ENCODE measurements at regions not wholly inside any gene's neighbourhood (a gene's known extent, or its start where the extent isn't known, plus 50 kb on each side); places are given as distances from the start of the nearest gene placed in this dataset.
A peak's percentile ranks its signal among the peaks of the same experiment; 100 is the strongest.
"Not testable (repeated sequence)": the region's sequence is repeated elsewhere in the genome, so short reads cannot be mapped to it uniquely, and the experiment has no call there.

GRCh38 chr13:31522396-31522795, 216.9 kb upstream of the RXFP2 start:
- no peak for DNase-seq

- DNase-seq, result no peak
Measured at GRCh38 chr13:31528176-31528575, 211.2 kb upstream of the RXFP2 start.

GRCh38 chr13:31528758-31529157, 210.6 kb upstream of the RXFP2 start:
- DNase-seq, result no peak

- no peak for DNase-seq
Measured at GRCh38 chr13:31530922-31531321, 208.4 kb upstream of the RXFP2 start.

- DNase-seq, result no peak
Measured at GRCh38 chr13:31537052-31537451, 202.3 kb upstream of the RXFP2 start.

GRCh38 chr13:31538067-31539042, 201.0 kb upstream of the RXFP2 start:
- DNase-seq, result peak; percentile 47

GRCh38 chr13:31540281-31540680, 199.0 kb upstream of the RXFP2 start:
- no peak for DNase-seq

- no peak for DNase-seq
Measured at GRCh38 chr13:31543190-31543589, 196.1 kb upstream of the RXFP2 start.

- no peak for DNase-seq
Measured at GRCh38 chr13:31545616-31546015, 193.7 kb upstream of the RXFP2 start.

- peak; percentile 45 for DNase-seq
Measured at GRCh38 chr13:31556376-31556775, 182.9 kb upstream of the RXFP2 start.

- DNase-seq, result not testable (repeated sequence)
Measured at GRCh38 chr13:31584221-31584620, 155.1 kb upstream of the RXFP2 start.

- no peak for DNase-seq
Measured at GRCh38 chr13:31587698-31588266, 151.5 kb upstream of the RXFP2 start.

GRCh38 chr13:31588316-31588715, 151.0 kb upstream of the RXFP2 start:
- no peak for DNase-seq

GRCh38 chr13:31588893-31589292, 150.4 kb upstream of the RXFP2 start:
- no peak for DNase-seq

- no peak for DNase-seq
Measured at GRCh38 chr13:31591642-31592233, 147.6 kb upstream of the RXFP2 start.

GRCh38 chr13:31594056-31594455, 145.3 kb upstream of the RXFP2 start:
- no peak for DNase-seq

- no peak for DNase-seq
Measured at GRCh38 chr13:31595563-31595962, 143.8 kb upstream of the RXFP2 start.

- DNase-seq, result no peak
Measured at GRCh38 chr13:31598990-31599389, 140.3 kb upstream of the RXFP2 start.

GRCh38 chr13:31605076-31605860, 134.1 kb upstream of the RXFP2 start:
- no peak for DNase-seq

- not testable (repeated sequence) for DNase-seq
Measured at GRCh38 chr13:31607531-31607930, 131.8 kb upstream of the RXFP2 start.

GRCh38 chr13:31608780-31609179, 130.5 kb upstream of the RXFP2 start:
- not testable (repeated sequence) for DNase-seq

- DNase-seq, result no peak
Measured at GRCh38 chr13:31610270-31610998, 128.9 kb upstream of the RXFP2 start.

Data from amniotic stem cell (primary cell).